HG03066 (cell line): ENCODE measurements at regions not wholly inside any gene's neighbourhood (a gene's known extent, or its start where the extent isn't known, plus 50 kb on each side); places are given as distances from the start of the nearest gene placed in this dataset.
"Not testable (repeated sequence)": the region's sequence is repeated elsewhere in the genome, so short reads cannot be mapped to it uniquely, and the experiment has no call there.

ENCODE experiments used
- ATAC-seq: cut with Tn5 transposase; IDR thresholded peaks from one replicate; pipeline ENCODE4 v1.9.1; 2021; ENCODE audit warnings: low read depth; ENCODE audit not compliant: unreplicated experiment

GRCh38 chr5:57931352-57931751 is 448.7 kb upstream of the ACTBL2 start:
- no peak for ATAC-seq

DNA sequence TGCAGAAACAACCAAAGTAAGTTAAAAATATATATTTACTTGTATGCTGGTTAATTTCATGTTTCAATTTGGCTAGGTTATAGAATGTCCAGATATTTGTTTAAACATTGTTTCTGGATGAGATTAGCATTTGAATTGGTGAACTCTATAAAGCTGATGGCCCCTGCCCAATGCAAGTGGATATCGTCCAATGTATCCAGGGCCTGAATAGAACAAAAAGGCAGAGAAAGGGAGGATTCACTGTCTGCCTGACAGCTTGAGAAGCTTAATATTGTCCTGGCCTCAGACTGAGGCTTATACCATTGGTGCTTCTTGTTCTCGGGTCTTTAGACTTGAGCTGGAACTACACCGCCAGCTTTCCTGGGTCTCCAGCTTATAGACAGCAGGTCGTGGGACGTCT is 446.7 kb upstream of the ACTBL2 start:
- ATAC-seq = no peak

DNA sequence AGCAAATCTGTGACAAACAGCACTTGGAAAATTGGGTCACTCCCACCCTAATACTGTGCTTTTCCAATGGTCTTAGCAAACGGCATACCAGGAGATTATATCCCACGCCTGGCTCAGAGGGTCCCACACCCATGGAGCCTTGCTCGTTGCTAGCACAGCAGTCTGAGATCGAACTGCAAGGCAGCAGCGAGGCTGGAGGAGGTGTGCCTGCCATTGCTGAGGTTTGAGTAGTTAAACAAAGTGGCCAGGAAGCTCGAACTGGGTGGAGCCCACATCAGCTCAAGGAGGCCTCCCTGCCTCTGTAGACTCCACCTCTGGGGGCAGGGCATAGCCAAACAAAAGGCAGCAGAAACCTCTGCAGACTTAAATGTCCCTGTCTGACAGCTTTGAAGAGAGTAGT is 440.5 kb upstream of the ACTBL2 start:
- ATAC-seq = not testable (repeated sequence)

- ATAC-seq = no peak
Measured at GRCh38 chr5:57917004-57917403, 434.4 kb upstream of the ACTBL2 start.

GRCh38 chr5:57915536-57915935 is 432.9 kb upstream of the ACTBL2 start:
- ATAC-seq = no peak

DNA sequence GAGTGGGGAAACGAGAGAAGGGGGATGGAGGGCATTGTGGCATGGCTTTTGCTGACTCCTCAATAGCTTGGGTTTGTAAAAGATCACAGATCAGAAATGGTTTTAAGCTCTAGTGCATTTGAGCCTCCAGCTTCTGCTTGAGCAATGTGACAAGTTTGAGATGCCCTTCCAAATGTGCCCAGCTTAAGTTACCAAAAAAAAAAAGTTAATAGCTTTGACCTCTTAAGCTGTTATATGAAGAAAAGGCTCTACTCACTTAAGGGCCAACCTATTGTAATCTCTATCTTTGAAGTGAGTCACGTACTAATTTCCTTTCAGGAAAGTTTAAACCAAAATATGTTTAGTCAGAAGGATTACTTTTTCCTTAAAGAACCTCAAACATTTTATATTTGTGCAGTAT is 428.8 kb upstream of the ACTBL2 start:
- ATAC-seq = no peak

- ATAC-seq = no peak
Measured at GRCh38 chr5:57906671-57907070, 424.1 kb upstream of the ACTBL2 start.

- no peak for ATAC-seq
Measured at GRCh38 chr5:57903458-57903857, 420.8 kb upstream of the ACTBL2 start.

DNA sequence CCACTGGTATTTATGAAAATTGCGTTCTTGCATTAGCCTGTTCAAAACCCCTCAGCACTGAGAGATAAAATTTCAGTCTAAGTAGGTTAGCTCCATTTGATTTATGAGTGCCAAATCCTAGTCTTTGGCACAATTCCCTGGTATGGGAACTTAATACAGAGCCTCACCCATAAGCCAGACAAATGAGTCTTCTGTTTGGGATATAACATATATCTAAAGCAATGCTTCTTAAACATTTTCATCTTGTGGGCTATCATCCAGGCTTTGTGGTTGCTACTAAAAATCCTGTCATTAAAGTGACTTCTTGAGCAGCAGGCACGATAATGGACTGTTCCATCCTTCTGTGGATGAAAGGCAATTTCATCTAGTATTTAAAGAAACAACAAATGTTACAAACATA is 419.5 kb upstream of the ACTBL2 start:
- no peak for ATAC-seq

- ATAC-seq = no peak
Measured at GRCh38 chr5:57900381-57900944, 417.9 kb upstream of the ACTBL2 start.

- no peak for ATAC-seq
Measured at GRCh38 chr5:57896576-57896975, 414.0 kb upstream of the ACTBL2 start.

- ATAC-seq = no peak
Measured at GRCh38 chr5:57895766-57896165, 413.2 kb upstream of the ACTBL2 start.

GRCh38 chr5:57893926-57894325 is 411.3 kb upstream of the ACTBL2 start:
- ATAC-seq = no peak

DNA sequence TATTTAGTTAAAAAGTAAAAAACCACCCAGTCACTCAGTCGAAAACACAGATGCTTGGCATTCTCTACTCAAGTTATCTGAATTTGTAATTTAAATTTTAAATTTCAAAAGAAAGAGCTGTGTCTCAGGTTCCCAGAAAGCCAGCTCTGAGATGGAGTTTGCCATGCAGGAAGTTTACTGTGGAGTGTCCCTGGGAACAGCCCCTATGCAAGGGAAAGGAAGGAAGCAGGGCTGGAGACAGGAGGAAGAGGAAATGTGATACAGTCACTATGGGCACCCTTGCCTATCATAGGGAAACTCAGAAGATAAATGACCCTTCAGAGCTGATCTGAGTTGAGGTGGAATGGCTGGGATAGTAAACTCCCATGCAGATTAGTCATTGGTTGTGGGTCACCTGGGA is 408.8 kb upstream of the ACTBL2 start:
- ATAC-seq = no peak

- no peak for ATAC-seq
Measured at GRCh38 chr5:57889558-57889957, 406.9 kb upstream of the ACTBL2 start.

GRCh38 chr5:57887851-57888621 is 405.4 kb upstream of the ACTBL2 start:
- no peak for ATAC-seq

DNA sequence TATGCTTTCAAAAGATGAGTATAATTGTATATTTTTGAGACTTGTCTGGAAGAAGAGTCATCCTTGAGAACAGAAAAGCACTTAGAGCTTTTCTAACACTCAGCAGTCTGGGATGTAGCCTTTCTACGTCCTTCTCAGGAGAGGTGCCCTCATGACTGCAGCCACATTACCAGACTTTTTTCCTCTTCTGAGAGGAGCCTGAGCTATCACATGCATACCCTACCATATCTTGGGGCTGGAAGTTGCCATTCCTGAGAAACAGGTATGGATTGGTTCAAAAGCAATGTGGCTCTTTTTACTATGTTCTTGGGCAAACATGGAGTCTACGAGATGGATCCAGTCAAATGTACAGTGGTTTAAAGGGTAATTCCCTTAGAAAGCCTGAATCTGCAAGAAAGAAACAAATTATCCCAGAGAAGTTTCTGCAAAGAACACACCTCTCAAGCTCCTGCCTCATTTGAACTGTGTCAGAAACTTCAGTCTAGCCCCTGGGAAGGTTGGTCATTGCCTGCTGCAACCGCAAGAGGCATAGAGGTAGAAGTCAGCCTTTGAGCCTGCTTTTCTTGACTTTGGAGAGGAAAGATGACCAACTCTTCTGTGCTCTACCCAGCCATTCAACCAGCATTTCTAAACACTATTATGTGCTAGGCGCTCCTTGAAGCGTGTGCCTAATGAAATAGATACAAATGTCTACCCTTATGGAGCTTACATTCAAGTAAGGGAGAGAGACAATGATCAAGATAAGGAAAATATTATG is 401.9 kb upstream of the ACTBL2 start:
- ATAC-seq = no peak

DNA sequence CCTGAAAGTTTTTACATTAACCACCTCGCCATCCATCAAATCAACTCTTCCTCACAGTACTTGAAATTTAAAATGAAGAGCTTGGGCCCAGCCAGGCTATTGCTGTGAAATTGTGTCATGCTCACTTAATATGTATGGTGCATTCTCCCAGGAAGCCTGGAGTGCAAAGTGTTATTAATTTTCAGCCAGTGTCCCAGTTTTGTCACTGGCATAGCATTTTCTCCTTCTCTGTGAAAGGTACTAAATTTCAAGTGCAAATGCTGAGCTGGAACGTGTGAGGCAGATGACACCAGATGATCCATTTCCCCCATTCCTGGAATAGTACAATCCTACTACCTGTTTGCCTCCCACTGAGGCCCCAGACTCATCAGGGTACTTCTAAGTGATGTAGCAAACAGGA is 397.6 kb upstream of the ACTBL2 start:
- no peak for ATAC-seq

DNA sequence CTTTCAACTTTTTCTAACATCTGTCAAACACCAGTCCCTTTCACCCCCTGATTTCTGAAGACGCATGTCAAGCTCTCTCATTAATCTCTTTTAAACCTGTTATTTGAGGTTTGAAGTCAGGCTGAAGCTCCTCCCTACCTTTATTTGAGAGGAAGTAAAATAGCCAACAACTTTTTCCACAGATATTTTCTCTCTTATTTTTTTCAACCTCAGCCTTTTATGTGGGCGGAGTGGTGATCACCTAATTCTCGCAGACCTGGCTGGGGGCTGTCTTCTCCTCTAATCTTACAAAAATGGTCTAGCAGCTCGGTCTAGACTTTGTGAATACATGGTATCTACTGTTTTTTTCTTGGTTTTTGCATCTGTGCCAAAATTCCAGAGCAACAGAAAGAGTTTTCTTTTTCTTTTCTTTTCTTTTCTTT is 395.7 kb upstream of the ACTBL2 start:
- ATAC-seq = no peak

GRCh38 chr5:57871496-57871895 is 388.9 kb upstream of the ACTBL2 start:
- ATAC-seq = no peak

DNA sequence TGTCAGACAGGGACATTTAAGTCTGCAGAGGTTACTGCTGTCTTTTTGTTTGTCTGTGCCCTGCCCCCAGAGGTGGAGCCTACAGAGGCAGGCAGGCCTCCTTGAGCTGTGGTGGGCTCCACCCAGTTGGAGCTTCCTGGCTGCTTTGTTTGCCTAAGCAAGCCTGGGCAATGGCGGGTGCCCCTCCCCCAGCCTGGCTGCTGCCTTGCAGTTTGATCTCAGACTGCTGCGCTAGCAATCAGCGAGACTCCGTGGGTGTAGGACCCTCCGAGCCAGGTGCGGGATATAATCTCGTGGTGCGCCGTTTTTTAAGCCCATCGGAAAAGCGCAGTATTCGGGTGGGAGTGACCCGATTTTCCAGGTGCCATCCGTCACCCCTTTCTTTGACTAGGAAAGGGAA is 387.7 kb upstream of the ACTBL2 start:
- ATAC-seq = not testable (repeated sequence)

- no peak for ATAC-seq
Measured at GRCh38 chr5:57863661-57864060, 381.1 kb upstream of the ACTBL2 start.
